IPS-18a (cell line): ENCODE measurements at regions not wholly inside any gene's neighbourhood (a gene's known extent, or its start where the extent isn't known, plus 50 kb on each side); places are given as distances from the start of the nearest gene placed in this dataset.

Experiments used
- H3K27ac ChIP-seq: one replicate; pipeline ENCODE4 v1.5.1; 2013; ENCODE audit warnings: low read length
- H3K27me3 ChIP-seq: one replicate; pipeline ENCODE4 v1.6.1; 2013; ENCODE audit warnings: mild to moderate bottlenecking, low read length; ENCODE audit not compliant: control insufficient read depth, insufficient read depth
- H3K36me3 ChIP-seq: one replicate; pipeline ENCODE4 v1.6.1; 2013; ENCODE audit warnings: low read depth, low read length; ENCODE audit not compliant: control insufficient read depth
- H3K4me1 ChIP-seq: one replicate; pipeline ENCODE4 v1.6.1; 2013; ENCODE audit warnings: low read depth, low read length; ENCODE audit not compliant: control insufficient read depth
- H3K4me3 ChIP-seq: one replicate; pipeline ENCODE4 v1.5.1; 2013; ENCODE audit warnings: low read length
- H3K9ac ChIP-seq: one replicate; pipeline ENCODE4 v1.6.1; 2013; ENCODE audit warnings: mild to moderate bottlenecking, low read length, moderate library complexity
- H3K9me3 ChIP-seq: one replicate; pipeline ENCODE4 v1.6.1; 2013; ENCODE audit warnings: low read depth, low read length; ENCODE audit not compliant: control insufficient read depth

GRCh38 chr11:69975822-69976221 is 102.3 kb upstream of the ANO1 start:
- Histone ChIP-seq H3K27ac (no peak overlapping the region), H3K4me3 (no peak overlapping the region), H3K27me3 (no peaks in the 10 kb centered on the region), H3K9ac (no peak overlapping the region), H3K9me3 (no peaks in the 10 kb centered on the region), H3K4me1 (no peaks in the 10 kb centered on the region), H3K36me3 (no peaks in the 10 kb centered on the region)

DNA sequence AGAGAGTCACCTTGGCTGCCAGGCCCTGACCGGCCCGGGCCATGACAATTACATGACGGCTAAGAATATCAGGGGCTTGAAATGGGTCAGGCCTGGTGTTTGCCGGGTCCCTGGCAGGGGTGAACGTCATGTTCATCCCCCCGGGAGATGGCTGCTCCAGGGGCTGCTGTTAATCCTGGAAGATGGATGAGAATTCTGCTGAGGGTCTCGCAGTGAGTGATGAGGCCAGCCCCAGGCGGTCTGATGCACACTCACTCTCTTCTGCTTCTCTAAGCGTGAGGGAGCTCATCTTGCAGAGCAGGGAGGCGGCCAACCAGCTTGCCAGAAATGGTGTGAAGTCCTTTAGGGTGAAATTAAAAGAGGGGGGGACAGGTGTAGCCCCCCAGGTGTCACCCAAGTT is 101.3 kb upstream of the ANO1 start:
- no peak overlapping the region for H3K9ac ChIP-seq
- H3K36me3 ChIP-seq, result no peaks in the 10 kb centered on the region
- no peaks in the 10 kb centered on the region for H3K27me3 ChIP-seq
- no peak overlapping the region for H3K4me3 ChIP-seq
- H3K4me1 ChIP-seq, result no peaks in the 10 kb centered on the region
- H3K9me3 ChIP-seq, result no peaks in the 10 kb centered on the region
- H3K27ac ChIP-seq, result no peak overlapping the region

DNA sequence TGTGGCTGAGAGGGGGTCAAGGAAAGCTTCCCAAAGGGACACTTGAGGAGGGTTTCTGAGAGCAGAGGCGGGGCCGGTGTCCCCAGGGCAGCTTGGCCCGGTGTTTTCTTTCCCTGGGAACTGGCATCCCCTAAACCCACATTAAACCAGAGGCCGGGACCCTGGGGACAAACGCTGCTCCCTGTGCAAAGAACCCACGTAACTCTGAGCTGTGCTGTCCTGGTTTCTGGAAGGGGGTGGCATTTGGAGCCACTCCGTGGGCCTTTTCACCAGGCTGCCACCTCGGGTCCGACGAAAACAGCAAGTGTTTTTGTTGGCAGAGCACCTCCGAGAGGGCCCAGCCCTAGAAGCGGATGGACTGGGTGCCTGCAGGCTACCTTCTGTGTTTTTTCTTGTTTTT is 100.2 kb upstream of the ANO1 start:
- Histone ChIP-seq H3K4me1 (peaks cover 5% of the 10 kb centered on the region), H3K9ac (no peak overlapping the region), H3K4me3 (no peak overlapping the region), H3K27me3 (no peaks in the 10 kb centered on the region), H3K9me3 (no peaks in the 10 kb centered on the region), H3K27ac (no peak overlapping the region), H3K36me3 (no peaks in the 10 kb centered on the region)

DNA sequence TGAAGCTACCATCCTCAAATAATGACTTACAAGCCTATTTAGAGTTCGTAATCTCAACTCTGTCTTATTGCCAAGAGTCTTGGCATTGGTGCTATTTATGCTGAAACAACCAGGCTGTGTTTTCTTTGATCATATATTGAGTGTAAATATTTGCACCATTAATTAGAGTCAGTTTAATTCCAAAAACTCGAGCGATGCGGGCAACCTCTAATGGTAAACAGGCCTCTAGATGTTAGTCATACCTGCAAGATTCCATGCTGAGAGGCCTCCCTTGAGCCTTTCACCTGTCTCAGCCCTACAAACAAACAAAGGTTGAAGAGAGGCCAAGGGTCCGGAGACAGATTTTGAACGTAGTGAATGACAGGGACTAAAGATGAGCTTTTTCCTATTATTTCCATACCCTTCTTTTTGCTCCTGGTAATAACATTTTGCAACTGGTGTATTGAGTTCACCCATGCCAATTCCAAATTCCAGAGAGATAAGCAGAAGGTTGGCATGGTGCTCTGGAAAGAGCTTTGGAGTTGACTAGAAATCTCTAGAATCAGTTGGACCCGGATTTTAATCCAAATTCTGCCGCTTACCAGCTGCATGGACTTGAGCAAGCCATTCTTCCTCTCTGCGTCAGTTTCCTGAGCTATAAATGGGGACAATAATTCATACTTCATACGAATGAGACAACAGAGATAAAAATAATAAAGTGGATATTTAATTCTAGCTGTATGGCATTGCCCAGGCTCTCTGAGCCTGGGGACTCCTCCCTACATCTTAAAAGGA is 99.1 kb upstream of the ANO1 start:
- Histone ChIP-seq H3K36me3 (no peaks in the 10 kb centered on the region), H3K27me3 (peaks cover 9% of the 10 kb centered on the region), H3K9me3 (no peaks in the 10 kb centered on the region), H3K27ac (no peak overlapping the region), H3K4me1 (peaks cover 15% of the 10 kb centered on the region), H3K4me3 (no peak overlapping the region), H3K9ac (no peak overlapping the region)

- Histone ChIP-seq H3K27me3 (peaks cover 15% of the 10 kb centered on the region), H3K4me3 (no peak overlapping the region), H3K4me1 (peaks cover 19% of the 10 kb centered on the region), H3K27ac (no peak overlapping the region), H3K9ac (no peak overlapping the region), H3K36me3 (no peaks in the 10 kb centered on the region), H3K9me3 (no peaks in the 10 kb centered on the region)
Measured at GRCh38 chr11:69979632-69980031, 98.5 kb upstream of the ANO1 start.

GRCh38 chr11:69981119-69981784 is 96.9 kb upstream of the ANO1 start:
- Histone ChIP-seq H3K27ac (no peak overlapping the region), H3K4me3 (no peak overlapping the region), H3K4me1 (peaks cover 25% of the 10 kb centered on the region), H3K9me3 (no peaks in the 10 kb centered on the region), H3K9ac (no peak overlapping the region), H3K27me3 (peaks cover 31% of the 10 kb centered on the region), H3K36me3 (no peaks in the 10 kb centered on the region)

DNA sequence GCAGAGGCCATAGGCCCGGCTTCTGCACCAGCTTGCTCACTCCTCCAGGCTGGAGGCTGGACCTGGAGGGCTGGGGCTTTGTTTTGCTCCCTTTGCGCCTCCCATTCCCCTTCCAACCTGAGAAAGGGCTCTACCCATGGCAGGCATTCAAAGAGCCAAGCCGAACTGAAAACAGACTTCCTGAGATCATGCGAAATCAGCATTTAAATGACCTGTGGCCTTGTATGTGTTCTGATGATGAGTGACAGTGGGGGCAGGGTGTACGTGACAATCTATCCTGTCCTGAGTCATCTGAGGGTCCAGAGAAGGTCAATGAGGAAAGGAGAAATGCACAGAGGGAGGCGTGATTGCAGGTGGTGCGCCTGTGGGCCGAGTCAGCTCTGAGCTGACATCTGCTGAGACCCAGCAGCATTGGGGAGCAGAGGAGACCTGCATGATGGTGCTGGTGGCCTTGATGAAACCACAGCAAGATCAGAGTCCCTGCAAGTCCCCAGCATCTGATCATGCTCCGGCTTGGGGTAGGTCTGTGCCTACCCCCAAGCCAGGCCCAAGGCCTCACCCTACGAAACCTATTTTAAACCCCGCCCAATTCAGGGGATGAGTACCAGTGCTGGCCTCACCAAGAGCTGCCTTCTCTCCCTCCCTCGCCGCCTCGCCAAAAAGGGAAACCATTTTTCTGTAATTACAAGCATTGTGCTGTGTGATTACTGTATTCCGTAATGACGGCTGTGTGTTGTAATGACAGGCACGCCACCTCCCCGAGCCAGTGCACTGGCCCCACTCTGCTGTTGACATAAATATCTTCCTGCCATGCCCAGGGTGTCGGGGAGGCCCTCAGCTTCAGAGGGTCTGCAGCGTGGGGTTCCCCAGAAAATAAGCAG is 95.2 kb upstream of the ANO1 start:
- no peaks in the 10 kb centered on the region for H3K9me3 ChIP-seq
- no peak overlapping the region for H3K4me3 ChIP-seq
- peaks cover 30% of the 10 kb centered on the region for H3K4me1 ChIP-seq
- H3K27me3 ChIP-seq, result peaks cover 48% of the 10 kb centered on the region
- H3K9ac ChIP-seq, result no peak overlapping the region
- no peaks in the 10 kb centered on the region for H3K36me3 ChIP-seq
- H3K27ac ChIP-seq, result no peak overlapping the region

GRCh38 chr11:69983571-69983877 is 94.6 kb upstream of the ANO1 start:
- Histone ChIP-seq H3K36me3 (no peaks in the 10 kb centered on the region), H3K9me3 (no peaks in the 10 kb centered on the region), H3K27me3 (peaks cover 54% of the 10 kb centered on the region), H3K9ac (no peak overlapping the region), H3K4me1 (peaks cover 30% of the 10 kb centered on the region), H3K27ac (no peak overlapping the region), H3K4me3 (no peak overlapping the region)

DNA sequence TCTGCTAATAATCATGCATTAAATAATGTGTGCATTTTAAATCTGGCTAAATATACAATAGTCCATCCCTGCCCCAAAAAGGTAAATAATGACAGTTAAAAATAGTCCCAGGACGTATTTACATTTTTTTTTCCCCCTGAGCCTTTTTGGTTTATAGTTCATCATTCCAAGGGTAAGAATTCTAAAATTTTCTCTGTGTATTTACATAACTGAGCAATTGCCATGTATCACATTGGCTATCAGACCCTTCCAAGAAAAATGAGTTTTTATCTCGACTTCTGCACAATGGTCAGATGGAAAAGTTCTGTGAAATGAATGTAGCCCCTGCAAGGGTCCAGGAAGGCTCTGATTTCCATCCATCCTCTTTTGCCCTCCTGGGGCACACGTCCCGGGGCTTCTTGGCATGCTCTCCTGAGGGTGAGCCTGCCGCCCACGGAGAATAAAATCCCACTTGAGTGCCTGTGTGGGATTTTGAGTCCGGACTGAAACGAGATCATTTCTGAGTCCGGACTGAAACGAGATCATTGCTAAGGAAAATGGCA is 94.1 kb upstream of the ANO1 start:
- Histone ChIP-seq H3K27ac (no peak overlapping the region), H3K9me3 (no peaks in the 10 kb centered on the region), H3K9ac (no peak overlapping the region), H3K4me1 (peaks cover 30% of the 10 kb centered on the region), H3K27me3 (peaks cover 59% of the 10 kb centered on the region), H3K36me3 (no peaks in the 10 kb centered on the region), H3K4me3 (peak overlapping the region; percentile 51)

- H3K27me3 ChIP-seq, result peaks cover 62% of the 10 kb centered on the region
- H3K9me3 ChIP-seq, result no peaks in the 10 kb centered on the region
- H3K4me1 ChIP-seq, result peaks cover 30% of the 10 kb centered on the region
- H3K27ac ChIP-seq, result no peak overlapping the region
- no peaks in the 10 kb centered on the region for H3K36me3 ChIP-seq
- peak overlapping the region; percentile 51 for H3K4me3 ChIP-seq
- no peak overlapping the region for H3K9ac ChIP-seq
Measured at GRCh38 chr11:69984457-69985261, 93.5 kb upstream of the ANO1 start.

DNA sequence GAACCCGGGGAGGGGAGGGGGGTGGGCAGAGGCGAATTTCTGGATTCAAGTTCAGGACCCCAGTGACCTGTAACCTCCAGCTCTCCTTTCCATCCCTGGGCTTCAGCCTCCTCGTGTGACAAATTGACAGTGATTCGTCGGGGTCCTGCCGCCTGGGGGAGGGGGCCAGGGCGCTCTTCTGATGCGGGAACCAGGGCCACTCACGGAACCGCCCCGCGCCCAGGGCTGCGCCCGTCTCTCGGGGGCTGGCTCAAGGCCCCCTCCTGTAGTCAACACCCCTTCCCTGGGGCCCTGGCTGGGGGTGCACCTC is 92.8 kb upstream of the ANO1 start:
- Histone ChIP-seq H3K9me3 (no peaks in the 10 kb centered on the region), H3K9ac (no peak overlapping the region), H3K27ac (no peak overlapping the region), H3K36me3 (no peaks in the 10 kb centered on the region), H3K4me1 (peaks cover 30% of the 10 kb centered on the region), H3K27me3 (peaks cover 62% of the 10 kb centered on the region), H3K4me3 (peak overlapping the region; percentile 51)
